NOMO-1 (cell line): ENCODE measurements at regions not wholly inside any gene's neighbourhood (a gene's known extent, or its start where the extent isn't known, plus 50 kb on each side); places are given as distances from the start of the nearest gene placed in this dataset.

Experiments used
- DNase-seq, 2 experiments: peaks; one replicate each; lab custom pipeline; 2025; ENCODE audit not compliant: unreplicated experiment in 2 of 2; lab: John Stamatoyannopoulos, UW

- no peak for DNase-seq
Observed at GRCh38 chr10:3016016-3016415, 51.3 kb upstream of the PFKP start.

- no peak for DNase-seq
Observed at GRCh38 chr10:3014968-3015367, 52.4 kb upstream of the PFKP start.

GRCh38 chr10:3012223-3012622 is 55.1 kb upstream of the PFKP start:
- no peak for DNase-seq

- no peak for DNase-seq
Observed at GRCh38 chr10:3010816-3011460, 56.4 kb upstream of the PFKP start.

- DNase-seq: no peak
Observed at GRCh38 chr10:3010334-3010733, 57.0 kb upstream of the PFKP start.

GRCh38 chr10:3009341-3009740 is 58.0 kb upstream of the PFKP start:
- no peak for DNase-seq

- no peak for DNase-seq
Observed at GRCh38 chr10:3008518-3009195, 58.7 kb upstream of the PFKP start.

GRCh38 chr10:3006607-3007006 is 60.7 kb upstream of the PFKP start:
- DNase-seq: no peak

- DNase-seq: no peak
Observed at GRCh38 chr10:3006093-3006492, 61.3 kb upstream of the PFKP start.

GRCh38 chr10:3002304-3002703 is 65.0 kb upstream of the PFKP start:
- no peak for DNase-seq

- DNase-seq: no peak
Observed at GRCh38 chr10:3000048-3000447, 67.3 kb upstream of the PFKP start.

GRCh38 chr10:2994221-2994961 is 73.0 kb upstream of the PFKP start:
- no peak for DNase-seq

GRCh38 chr10:2993636-2994035 is 73.7 kb upstream of the PFKP start:
- DNase-seq: no peak

- DNase-seq: no peak
Observed at GRCh38 chr10:2992401-2993198, 74.7 kb upstream of the PFKP start.

GRCh38 chr10:2990764-2991163 is 76.6 kb upstream of the PFKP start:
- DNase-seq: no peak

GRCh38 chr10:2989292-2989947 is 77.9 kb upstream of the PFKP start:
- DNase-seq: no peak

- DNase-seq: no peak
Observed at GRCh38 chr10:2987185-2987768, 80.1 kb upstream of the PFKP start.

GRCh38 chr10:2986391-2986801 is 81.0 kb upstream of the PFKP start:
- DNase-seq: peak; percentile 60 to 74

- peak in 1 of 2 experiments; percentile 31 for DNase-seq
Observed at GRCh38 chr10:2985729-2986232, 81.6 kb upstream of the PFKP start.

GRCh38 chr10:2984682-2985081 is 82.7 kb upstream of the PFKP start:
- no peak for DNase-seq
